ENCODE measurements at regions not wholly inside any gene's neighbourhood (a gene's known extent, or its start where the extent isn't known, plus 50 kb on each side); places are given as distances from the start of the nearest gene placed in this dataset.

- Mint-ChIP-seq H3K27me3 (no peaks in the 10 kb centered on the region), H3K27ac (no peak overlapping the region), H3K4me3 (no peak overlapping the region), H3K4me1 (no peaks in the 10 kb centered on the region), H3K9me3 (ENCODE audit: insufficient read depth) (no peaks in the 10 kb centered on the region)
- DNase-seq (no peak), ATAC-seq (ENCODE audit: low read depth) (no peak)
- TF ChIP-seq, protein P1, sequence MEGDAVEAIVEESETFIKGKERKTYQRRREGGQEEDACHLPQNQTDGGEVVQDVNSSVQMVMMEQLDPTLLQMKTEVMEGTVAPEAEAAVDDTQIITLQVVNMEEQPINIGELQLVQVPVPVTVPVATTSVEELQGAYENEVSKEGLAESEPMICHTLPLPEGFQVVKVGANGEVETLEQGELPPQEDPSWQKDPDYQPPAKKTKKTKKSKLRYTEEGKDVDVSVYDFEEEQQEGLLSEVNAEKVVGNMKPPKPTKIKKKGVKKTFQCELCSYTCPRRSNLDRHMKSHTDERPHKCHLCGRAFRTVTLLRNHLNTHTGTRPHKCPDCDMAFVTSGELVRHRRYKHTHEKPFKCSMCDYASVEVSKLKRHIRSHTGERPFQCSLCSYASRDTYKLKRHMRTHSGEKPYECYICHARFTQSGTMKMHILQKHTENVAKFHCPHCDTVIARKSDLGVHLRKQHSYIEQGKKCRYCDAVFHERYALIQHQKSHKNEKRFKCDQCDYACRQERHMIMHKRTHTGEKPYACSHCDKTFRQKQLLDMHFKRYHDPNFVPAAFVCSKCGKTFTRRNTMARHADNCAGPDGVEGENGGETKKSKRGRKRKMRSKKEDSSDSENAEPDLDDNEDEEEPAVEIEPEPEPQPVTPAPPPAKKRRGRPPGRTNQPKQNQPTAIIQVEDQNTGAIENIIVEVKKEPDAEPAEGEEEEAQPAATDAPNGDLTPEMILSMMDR (IDR thresholded peaks at IDR 0.05), result no peak
- TF ChIP-seq EZH2 (IDR thresholded peaks at IDR 0.05; ENCODE audit: borderline replicate concordance, insufficient read depth, low read depth, low read length, poor library complexity, severe bottlenecking), result no peak
- H3K36me3 ChIP-seq (replicated peaks in 1 of 2; ENCODE audit: control extremely low read depth in 1 of 2, control insufficient read depth in 1 of 2, extremely low read depth in 1 of 2, insufficient read depth in 2 of 2, low read length in 1 of 2), result no peaks in the 10 kb centered on the region
- H3K27me3 ChIP-seq (replicated peaks in 1 of 4; ENCODE audit: control extremely low read depth in 1 of 4, control insufficient read depth in 3 of 4, insufficient read depth in 4 of 4, low read length in 3 of 4), result no peaks in the 10 kb centered on the region
- intact Hi-C loops (cut with micrococcal nuclease), result no loop called here
- no peak overlapping the region for H3K4me2 ChIP-seq (replicated peaks; ENCODE audit: low read depth, low read length, poor library complexity, severe bottlenecking)
- H3K4me3 ChIP-seq (ENCODE audit: control extremely low read depth in 1 of 5, extremely low read depth in 1 of 5, insufficient read depth in 1 of 5, low read depth in 2 of 5, low read length in 4 of 5), result no peak overlapping the region
- H3K79me2 ChIP-seq (ENCODE audit: control insufficient read depth, insufficient read depth, low read length), result no peaks in the 10 kb centered on the region
- ChIA-PET CTCF (no interaction called here), POLR2A (no interaction called here)
- H3K27ac ChIP-seq (ENCODE audit: low read length in 2 of 2), result no peak overlapping the region
- H3K9me3 ChIP-seq (ENCODE audit: control extremely low read depth in 1 of 3, control insufficient read depth in 2 of 3, insufficient read depth in 1 of 3, low read length in 2 of 3), result no peaks in the 10 kb centered on the region
- H4K20me1 ChIP-seq (ENCODE audit: control insufficient read depth, insufficient read depth, low read length, poor library complexity, severe bottlenecking), result no peaks in the 10 kb centered on the region
- no peaks in the 10 kb centered on the region for H3K4me1 ChIP-seq (ENCODE audit: control insufficient read depth in 2 of 2, insufficient read depth in 2 of 2, low read length in 2 of 2)
- no peak overlapping the region for H3K9ac ChIP-seq (ENCODE audit: low read length)
- H2AFZ ChIP-seq (ENCODE audit: insufficient read depth, low read depth, low read length, poor library complexity, severe bottlenecking), result no peak overlapping the region
These were observed 301.6 kb upstream of the LRATD1 start for GRCh38 chr2:14330884-14331283.

DNA sequence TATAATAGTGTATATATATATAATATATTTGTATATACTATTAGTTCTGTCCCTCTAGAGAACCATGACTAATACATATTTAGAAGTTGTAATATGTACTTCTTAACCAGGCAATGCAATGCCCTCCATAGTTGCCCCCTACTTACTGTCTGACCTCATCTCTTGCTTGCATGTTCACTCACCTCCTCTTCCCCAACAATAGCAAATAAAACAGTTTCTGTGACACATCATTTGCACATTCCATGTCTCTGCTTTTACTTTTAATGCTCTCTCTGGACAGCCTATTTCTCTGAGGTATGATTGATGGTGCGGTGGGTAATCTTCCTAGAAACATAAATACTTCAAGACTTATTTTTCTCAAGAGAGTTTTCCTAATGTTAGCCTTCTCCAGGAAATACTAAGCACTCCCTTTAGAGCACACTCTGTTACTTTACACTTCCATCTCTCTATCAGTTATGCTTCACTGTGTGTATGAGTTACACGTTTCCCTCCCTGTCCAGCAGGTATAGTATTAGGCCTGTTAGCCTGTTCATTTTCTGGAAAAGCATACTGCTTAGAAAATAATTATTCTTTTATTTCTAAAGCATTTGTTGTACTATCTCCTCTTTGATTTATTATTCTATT, 295.6 kb upstream of the LRATD1 start:
- Histone ChIP-seq H3K79me2 (ENCODE audit: control insufficient read depth, insufficient read depth, low read length) (no peaks in the 10 kb centered on the region), H3K36me3 (replicated peaks in 1 of 2; ENCODE audit: control extremely low read depth in 1 of 2, control insufficient read depth in 1 of 2, extremely low read depth in 1 of 2, insufficient read depth in 2 of 2, low read length in 1 of 2) (no peaks in the 10 kb centered on the region), H4K20me1 (ENCODE audit: control insufficient read depth, insufficient read depth, low read length, poor library complexity, severe bottlenecking) (no peaks in the 10 kb centered on the region), H3K9ac (ENCODE audit: low read length) (no peak overlapping the region), H3K27ac (ENCODE audit: low read length in 2 of 2) (no peak overlapping the region), H3K4me1 (ENCODE audit: control insufficient read depth in 2 of 2, insufficient read depth in 2 of 2, low read length in 2 of 2) (no peaks in the 10 kb centered on the region), H3K9me3 (ENCODE audit: control extremely low read depth in 1 of 3, control insufficient read depth in 2 of 3, insufficient read depth in 1 of 3, low read length in 2 of 3) (peaks cover 0 to 10% (median 0%) of the 10 kb centered on the region in 3 donors), H3K4me3 (ENCODE audit: control extremely low read depth in 1 of 5, extremely low read depth in 1 of 5, insufficient read depth in 1 of 5, low read depth in 2 of 5, low read length in 4 of 5) (no peak overlapping the region), H2AFZ (ENCODE audit: insufficient read depth, low read depth, low read length, poor library complexity, severe bottlenecking) (no peak overlapping the region), H3K27me3 (replicated peaks in 1 of 4; ENCODE audit: control extremely low read depth in 1 of 4, control insufficient read depth in 3 of 4, insufficient read depth in 4 of 4, low read length in 3 of 4) (no peaks in the 10 kb centered on the region), H3K4me2 (replicated peaks; ENCODE audit: low read depth, low read length, poor library complexity, severe bottlenecking) (no peak overlapping the region)
- Mint-ChIP-seq H3K4me1 (no peaks in the 10 kb centered on the region), H3K9me3 (ENCODE audit: insufficient read depth) (no peaks in the 10 kb centered on the region), H3K4me3 (no peak overlapping the region), H3K27me3 (no peaks in the 10 kb centered on the region), H3K27ac (no peak overlapping the region)
- no CpG with 5 or more reads among the region's 2 CpGs for WGBS (ENCODE audit: insufficient coverage)
- ATAC-seq (ENCODE audit: low read depth), result no peak
- intact Hi-C loops (cut with micrococcal nuclease), result no loop called here
- no peak for TF ChIP-seq EZH2 (IDR thresholded peaks at IDR 0.05; ENCODE audit: borderline replicate concordance, insufficient read depth, low read depth, low read length, poor library complexity, severe bottlenecking)
- TF ChIP-seq, protein P1 (IDR thresholded peaks at IDR 0.05), result no peak
- POLR2A ChIA-PET, result no interaction called here
- CTCF ChIA-PET, result no interaction called here
- DNase-seq, result no peak

Measured in B cell (primary cell).